GM21515 (cell line): ENCODE measurements at regions not wholly inside any gene's neighbourhood (a gene's known extent, or its start where the extent isn't known, plus 50 kb on each side); places are given as distances from the start of the nearest gene placed in this dataset.

Experiments used
- ATAC-seq: cut with Tn5 transposase; IDR thresholded peaks from one replicate; pipeline ENCODE4 v1.9.1; 2021; ENCODE audit not compliant: unreplicated experiment

DNA sequence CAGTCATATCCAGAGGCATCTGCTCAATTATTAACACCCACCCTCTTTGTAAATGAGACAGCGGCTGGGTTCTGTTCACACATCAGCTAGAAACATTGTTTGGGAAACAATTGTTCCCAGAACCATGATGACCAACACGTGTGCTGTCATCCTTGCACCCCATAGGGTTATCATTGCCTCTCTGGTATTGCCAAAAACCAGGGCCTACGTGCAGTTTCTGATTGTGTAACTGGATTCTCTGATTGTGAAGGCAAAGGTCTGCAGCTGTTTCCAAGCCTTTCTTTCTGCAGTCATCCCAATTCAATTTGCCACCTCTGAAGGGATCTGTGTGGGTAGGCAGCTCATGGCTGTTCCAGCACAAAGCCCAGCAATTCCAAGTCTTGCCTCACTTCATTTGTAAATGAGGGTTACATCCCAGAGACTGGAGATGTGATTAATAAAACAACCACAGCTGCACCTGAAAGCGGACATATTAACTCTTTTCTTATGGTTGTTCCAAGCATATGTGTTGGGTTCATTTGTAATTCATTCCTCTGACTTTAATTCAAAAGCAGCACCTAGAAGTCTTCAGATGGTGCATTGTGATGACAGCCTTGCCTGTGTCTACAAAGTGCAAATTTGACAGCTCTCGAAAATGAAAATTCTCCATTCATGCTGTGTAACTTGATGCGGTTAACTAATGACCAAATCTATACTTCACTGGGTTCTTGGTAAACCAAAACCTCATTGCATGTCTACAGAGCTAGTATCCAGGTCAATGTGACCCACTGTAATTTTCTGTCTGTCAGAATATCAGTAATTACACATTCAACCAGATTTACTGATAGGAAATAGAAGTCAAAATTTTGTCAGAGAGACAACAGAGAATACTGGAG lies 66.6 kb downstream of the YIPF5 start:
- no peak for ATAC-seq

DNA sequence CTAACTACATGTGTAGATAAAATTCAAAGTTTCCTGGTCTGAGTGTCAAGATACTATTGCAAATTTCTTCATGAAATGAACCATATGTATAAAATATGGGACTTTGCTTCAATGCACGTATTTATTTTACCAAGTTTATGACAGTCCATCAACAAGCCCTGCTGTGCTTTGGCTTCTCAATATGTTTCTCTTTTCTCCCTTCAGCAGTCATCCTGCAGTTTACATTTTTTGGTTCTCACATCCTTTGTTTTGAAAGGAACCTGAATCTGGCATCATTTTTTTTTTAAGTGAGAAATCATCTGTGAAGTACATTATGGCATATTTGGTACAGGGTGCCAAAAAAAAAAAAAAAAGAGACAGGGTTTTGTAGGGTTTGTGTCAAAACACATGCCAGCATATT lies 65.1 kb downstream of the YIPF5 start:
- ATAC-seq = no peak

DNA sequence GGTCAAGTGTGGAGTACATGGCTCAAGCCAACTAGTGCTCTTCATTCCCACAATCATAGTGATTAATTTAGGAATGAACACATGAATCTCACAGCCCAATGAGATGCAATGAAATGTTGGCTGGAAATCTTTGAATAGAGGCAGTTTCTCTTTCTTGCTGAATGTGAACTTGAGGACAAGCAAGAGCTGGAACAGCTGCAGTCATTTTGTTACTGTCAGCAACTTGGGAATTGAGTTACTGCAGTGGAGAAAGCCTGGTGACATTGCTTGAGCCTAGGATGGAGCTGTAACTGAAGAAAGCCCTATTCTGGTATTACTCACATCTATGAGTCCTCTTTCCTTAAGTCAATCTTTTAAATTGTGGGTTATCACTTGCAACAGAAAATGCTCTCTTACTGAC lies 62.3 kb downstream of the YIPF5 start:
- no peak for ATAC-seq
